GM12864 (cell line): ENCODE measurements at regions not wholly inside any gene's neighbourhood (a gene's known extent, or its start where the extent isn't known, plus 50 kb on each side); places are given as distances from the start of the nearest gene placed in this dataset.

ENCODE experiments used
- DNase-seq: peaks from one replicate; pipeline ENCODE4 v3.0.0-alpha.2; 2011; ENCODE audit warnings: low read depth
- H3K4me3 ChIP-seq: 2 replicates; pipeline ENCODE4 v1.5.1; 2011; ENCODE audit warnings: mild to moderate bottlenecking, low read depth, low read length, control low read depth
- CTCF ChIP-seq: IDR thresholded peaks from 2 replicates; pipeline ENCODE4 v1.5.1; 2011; ENCODE audit warnings: low read depth, mild to moderate bottlenecking, moderate library complexity, low read length, control low read depth, inconsistent platforms; ENCODE audit errors: missing control alignments

GRCh38 chr2:17101596-17101995 is 416.6 kb downstream of the RAD51AP2 start:
- no peak for TF ChIP-seq CTCF
- no peak overlapping the region for H3K4me3 ChIP-seq
- no peak for DNase-seq

- no peak for DNase-seq
- H3K4me3 ChIP-seq = no peak overlapping the region
- TF ChIP-seq CTCF = no peak
Observed at GRCh38 chr2:17101091-17101490, 417.1 kb downstream of the RAD51AP2 start.

GRCh38 chr2:17095340-17095739 is 422.9 kb downstream of the RAD51AP2 start:
- H3K4me3 ChIP-seq = no peak overlapping the region
- TF ChIP-seq CTCF = no peak
- DNase-seq = no peak

GRCh38 chr2:17093712-17094111 is 424.5 kb downstream of the RAD51AP2 start:
- DNase-seq = no peak
- TF ChIP-seq CTCF = no peak
- no peak overlapping the region for H3K4me3 ChIP-seq

- no peak overlapping the region for H3K4me3 ChIP-seq
- no peak for TF ChIP-seq CTCF
- DNase-seq = no peak
Observed at GRCh38 chr2:17086990-17087389, 421.4 kb upstream of the CYRIA start.

GRCh38 chr2:17085546-17086202 is 420.0 kb upstream of the CYRIA start:
- no peak overlapping the region for H3K4me3 ChIP-seq
- TF ChIP-seq CTCF = no peak
- DNase-seq = no peak

- no peak overlapping the region for H3K4me3 ChIP-seq
- TF ChIP-seq CTCF = no peak
- no peak for DNase-seq
Observed at GRCh38 chr2:17084877-17085276, 419.2 kb upstream of the CYRIA start.
